GM23338 (cell line): ENCODE measurements at regions not wholly inside any gene's neighbourhood (a gene's known extent, or its start where the extent isn't known, plus 50 kb on each side); places are given as distances from the start of the nearest gene placed in this dataset.
A peak's percentile ranks its signal among the peaks of the same experiment; 100 is the strongest.

Experiments
- ATAC-seq: fragments of 200-7000 bp; cut with Tn5 transposase; 3 replicates; pipeline ENCODE4 v1.9.1; 2020
- DNase-seq: peaks from one replicate; pipeline ENCODE4 v3.0.0-alpha.2; 2015; ENCODE audit warnings: low spot score
- H2AFZ ChIP-seq: fragments of 200-600 bp; sonication (generic); 2 replicates; pipeline ENCODE4 v1.8.0; 2016; ENCODE audit warnings: antibody characterized with exemption, mild to moderate bottlenecking, moderate library complexity
- H3F3A ChIP-seq: fragments of 200-600 bp; sonication (generic); replicated peaks from 2 replicates; pipeline ENCODE4 v1.8.0; 2017; ENCODE audit warnings: antibody characterized with exemption, mixed run types, low read depth
- H3K27ac ChIP-seq: fragments of 200-600 bp; sonication (generic); 2 replicates; pipeline ENCODE4 v1.6.1; 2016; ENCODE audit warnings: low read depth
- H3K27me3 ChIP-seq: fragments of 200-600 bp; sonication (generic); 2 replicates; pipeline ENCODE4 v1.8.0; 2016; ENCODE audit warnings: mild to moderate bottlenecking, mixed run types, moderate library complexity; ENCODE audit not compliant: insufficient read depth
- H3K36me3 ChIP-seq: fragments of 200-600 bp; sonication (generic); 2 replicates; pipeline ENCODE4 v1.8.0; 2016; ENCODE audit warnings: mild to moderate bottlenecking; ENCODE audit not compliant: insufficient read depth
- H3K4me1 ChIP-seq: fragments of 200-600 bp; sonication (generic); 2 replicates; pipeline ENCODE4 v1.8.0; 2016; ENCODE audit warnings: mild to moderate bottlenecking, moderate library complexity; ENCODE audit not compliant: insufficient read depth
- H3K4me2 ChIP-seq: fragments of 200-600 bp; sonication (generic); 2 replicates; pipeline ENCODE4 v1.7.1; 2017; ENCODE audit warnings: mixed run types
- H3K4me3 ChIP-seq: fragments of 200-600 bp; sonication (generic); 2 replicates; pipeline ENCODE4 v1.6.1; 2016; ENCODE audit warnings: mixed run types
- H3K79me2 ChIP-seq: fragments of 200-600 bp; sonication (generic); replicated peaks from 2 replicates; pipeline ENCODE4 v1.8.0; 2017; ENCODE audit warnings: mild to moderate bottlenecking; ENCODE audit not compliant: insufficient read depth
- H3K9me2 ChIP-seq: fragments of 200-600 bp; sonication (generic); 2 replicates; pipeline ENCODE4 v1.8.0; 2017; ENCODE audit not compliant: insufficient read depth
- H4K20me1 ChIP-seq: fragments of 200-600 bp; sonication (generic); replicated peaks from 2 replicates; pipeline ENCODE4 v1.8.0; 2017; ENCODE audit warnings: mild to moderate bottlenecking; ENCODE audit not compliant: insufficient read depth
- H3K27ac Mint-ChIP-seq: 2 replicates; pipeline ENCODE4 v1.8.0; 2020; ENCODE audit warnings: inconsistent platforms, mild to moderate bottlenecking, moderate library complexity, mixed read lengths
- H3K27me3 Mint-ChIP-seq: 3 replicates; pipeline ENCODE4 v1.8.0; 2022; ENCODE audit warnings: low read depth, mild to moderate bottlenecking, moderate library complexity, mixed read lengths, inconsistent platforms; ENCODE audit not compliant: insufficient read depth, poor library complexity
- H3K36me3 Mint-ChIP-seq: 3 replicates; pipeline ENCODE4 v1.8.0; 2021; ENCODE audit warnings: low read depth, mild to moderate bottlenecking, inconsistent platforms, moderate library complexity, mixed read lengths
- H3K4me1 Mint-ChIP-seq: 3 replicates; pipeline ENCODE4 v1.8.0; 2020; ENCODE audit warnings: mild to moderate bottlenecking, inconsistent platforms, mixed read lengths
- H3K4me3 Mint-ChIP-seq: 3 replicates; pipeline ENCODE4 v1.8.0; 2021; ENCODE audit warnings: moderate library complexity, mild to moderate bottlenecking, inconsistent platforms, mixed read lengths
- H3K9me3 Mint-ChIP-seq: 3 replicates; pipeline ENCODE4 v1.8.0; 2020; ENCODE audit warnings: moderate library complexity, mild to moderate bottlenecking, inconsistent platforms, mixed read lengths
- CREB1 ChIP-seq: fragments of 250-450 bp; sonication (Bioruptor Pico); IDR thresholded peaks from 2 replicates; pipeline ENCODE4 v1.5.0; 2020; ENCODE audit warnings: low read depth, mild to moderate bottlenecking, moderate library complexity
- ETS1 ChIP-seq: IDR thresholded peaks from 2 replicates; pipeline ENCODE4 v1.6.1; 2016; ENCODE audit warnings: antibody characterized with exemption
- EZH2 ChIP-seq: fragments of 200-600 bp; sonication (generic); IDR thresholded peaks from one replicate; pipeline ENCODE4 v1.8.0; 2017; ENCODE audit warnings: antibody characterized with exemption, mild to moderate bottlenecking, low read depth; ENCODE audit not compliant: unreplicated experiment
- EZH2phosphoT487 ChIP-seq: fragments of 200-600 bp; sonication (generic); IDR thresholded peaks from one replicate; pipeline ENCODE4 v1.8.1; 2018; ENCODE audit warnings: antibody characterized with exemption; ENCODE audit not compliant: unreplicated experiment
- JUNB ChIP-seq: IDR thresholded peaks from one replicate; pipeline ENCODE4 v1.6.1; 2016; ENCODE audit warnings: antibody characterized with exemption; ENCODE audit not compliant: unreplicated experiment
- NANOG ChIP-seq: IDR thresholded peaks from 2 replicates; pipeline ENCODE4 v1.6.1; 2016; ENCODE audit warnings: antibody characterized with exemption, borderline replicate concordance
- POLR2AphosphoS5 ChIP-seq: IDR thresholded peaks from 2 replicates; pipeline ENCODE4 v1.6.1; 2016; ENCODE audit warnings: antibody characterized with exemption, low read depth
- REST ChIP-seq: IDR thresholded peaks from one replicate; pipeline ENCODE4 v1.6.1; 2018; ENCODE audit warnings: antibody characterized with exemption; ENCODE audit not compliant: unreplicated experiment
- STAT1 ChIP-seq: IDR thresholded peaks from one replicate; pipeline ENCODE4 v1.6.1; 2016; ENCODE audit warnings: antibody characterized with exemption; ENCODE audit not compliant: unreplicated experiment
- ZNF114 ChIP-seq: fragments of 250-450 bp; sonication (Bioruptor Pico); IDR thresholded peaks from 2 replicates; pipeline ENCODE4 v1.5.0; 2020; ENCODE audit warnings: mild to moderate bottlenecking, moderate library complexity
- ZNF331 ChIP-seq: fragments of 250-450 bp; sonication (Bioruptor Pico); IDR thresholded peaks from 2 replicates; pipeline ENCODE4 v1.5.0; 2020; ENCODE audit warnings: low read depth, mild to moderate bottlenecking, moderate library complexity

- no peak for TF ChIP-seq REST
- TF ChIP-seq STAT1, result no peak
- no peak for TF ChIP-seq ZNF114
- TF ChIP-seq CREB1 (CRISPR knock-in tag), result no peak
- no peak for TF ChIP-seq POLR2AphosphoS5
- no peak for TF ChIP-seq EZH2phosphoT487
- no peak for TF ChIP-seq JUNB
- no peak for TF ChIP-seq NANOG
- no peak for TF ChIP-seq ZNF331 (CRISPR knock-in tag)
- TF ChIP-seq ETS1, result no peak
- no peak for TF ChIP-seq EZH2
These were observed 1172.5 kb downstream of the CDH12 start (continued) for GRCh38 chr5:21680641-21681040.

- Histone ChIP-seq H3K79me2 (no peaks in the 10 kb centered on the region), H3K36me3 (no peaks in the 10 kb centered on the region), H3K4me3 (no peak overlapping the region), H3K4me2 (no peak overlapping the region), H3K4me1 (no peaks in the 10 kb centered on the region), H3F3A (no peaks in the 10 kb centered on the region), H2AFZ (no peak overlapping the region), H3K27ac (no peak overlapping the region), H3K9me2 (peaks cover 6% of the 10 kb centered on the region; the same call in 1 of the 2 replicates), H4K20me1 (no peaks in the 10 kb centered on the region), H3K27me3 (no peaks in the 10 kb centered on the region)
- no peaks in the 10 kb centered on the region for H3K4me1 Mint-ChIP-seq
- DNase-seq (no peak), ATAC-seq (no peak)
- no peak overlapping the region for H3K27ac Mint-ChIP-seq
- H3K4me3 Mint-ChIP-seq, result no peak overlapping the region
- no peaks in the 10 kb centered on the region for H3K27me3 Mint-ChIP-seq
- no peak for TF ChIP-seq EZH2phosphoT487
- no peaks in the 10 kb centered on the region for H3K36me3 Mint-ChIP-seq
- H3K9me3 Mint-ChIP-seq, result no peaks in the 10 kb centered on the region
These were observed 1172.9 kb downstream of the CDH12 start for GRCh38 chr5:21680196-21680595.

- no peak overlapping the region for H3K27ac ChIP-seq
- Mint-ChIP-seq H3K4me1 (no peaks in the 10 kb centered on the region), H3K27me3 (no peaks in the 10 kb centered on the region), H3K27ac (no peak overlapping the region), H3K36me3 (no peaks in the 10 kb centered on the region), H3K4me3 (no peak overlapping the region), H3K9me3 (no peaks in the 10 kb centered on the region)
- H2AFZ ChIP-seq, result peak overlapping the region; percentile 44; the same call in 1 of the 2 replicates
- H3K36me3 ChIP-seq, result no peaks in the 10 kb centered on the region
- no peaks in the 10 kb centered on the region for H3K4me1 ChIP-seq
- H4K20me1 ChIP-seq, result no peaks in the 10 kb centered on the region
- no peaks in the 10 kb centered on the region for H3F3A ChIP-seq
- H3K4me2 ChIP-seq, result no peak overlapping the region
- no peaks in the 10 kb centered on the region for H3K9me2 ChIP-seq
- no peak for DNase-seq
- no peaks in the 10 kb centered on the region for H3K79me2 ChIP-seq
- ATAC-seq, result no peak
- H3K27me3 ChIP-seq, result no peaks in the 10 kb centered on the region
- H3K4me3 ChIP-seq, result no peak overlapping the region
- no peak for TF ChIP-seq POLR2AphosphoS5
- TF ChIP-seq REST, result no peak
- no peak for TF ChIP-seq JUNB
- TF ChIP-seq EZH2, result no peak
- no peak for TF ChIP-seq ZNF331 (CRISPR knock-in tag)
- no peak for TF ChIP-seq EZH2phosphoT487
These were observed 1174.6 kb downstream of the CDH12 start for GRCh38 chr5:21678526-21678925.
